Mesothelial cell of epicardium (in vitro differentiated cells): ENCODE measurements at regions not wholly inside any gene's neighbourhood (a gene's known extent, or its start where the extent isn't known, plus 50 kb on each side); places are given as distances from the start of the nearest gene placed in this dataset.

Source experiments
- DNase-seq, 2 experiments: peaks; one replicate each; pipeline ENCODE4 v3.0.0; 2021; ENCODE audit warnings: low spot score in 2 of 2; ENCODE audit not compliant: unreplicated experiment in 2 of 2
- H3K27ac Mint-ChIP-seq: 2 replicates; pipeline ENCODE4 v1.8.0; 2021; ENCODE audit warnings: mixed read lengths
- H3K27me3 Mint-ChIP-seq: 2 replicates; pipeline ENCODE4 v1.8.0; 2021; ENCODE audit warnings: low read depth, mixed read lengths
- H3K36me3 Mint-ChIP-seq: 2 replicates; pipeline ENCODE4 v1.8.0; 2021; ENCODE audit warnings: mixed read lengths
- H3K4me1 Mint-ChIP-seq: 2 replicates; pipeline ENCODE4 v1.8.0; 2021; ENCODE audit warnings: mixed read lengths
- H3K4me3 Mint-ChIP-seq: 2 replicates; pipeline ENCODE4 v1.8.0; 2021; ENCODE audit warnings: mild to moderate bottlenecking, moderate library complexity, mixed read lengths
- H3K9me3 Mint-ChIP-seq: 2 replicates; pipeline ENCODE4 v1.8.0; 2021; ENCODE audit warnings: mixed read lengths
- TF ChIP-seq, protein P1 (sequence below): fragments of 200-600 bp; sonication (generic); IDR thresholded peaks from one replicate; pipeline ENCODE4 v1.5.0; 2021; ENCODE audit warnings: antibody characterized with exemption; ENCODE audit not compliant: unreplicated experiment

DNA sequence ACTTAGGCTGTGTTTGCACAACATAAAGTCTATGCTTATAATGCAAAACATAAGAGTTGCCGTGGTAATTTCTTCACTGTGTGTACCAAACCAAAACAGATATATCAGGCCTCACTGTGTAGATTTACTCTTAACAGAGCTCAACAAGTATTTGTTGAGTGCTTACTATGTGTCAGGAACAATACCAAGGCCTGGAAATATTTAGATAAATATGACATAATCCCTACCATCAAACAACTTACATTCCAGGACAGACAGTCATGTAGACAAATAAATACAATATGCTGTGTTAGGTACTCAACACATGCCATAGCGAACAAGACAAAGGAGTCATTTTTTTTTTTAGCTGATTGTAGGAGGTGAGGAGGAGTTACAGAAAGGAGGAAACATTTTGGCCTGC lies 554.0 kb downstream of the NSUN3 start:
- no peaks in the 10 kb centered on the region for H3K9me3 Mint-ChIP-seq
- H3K4me1 Mint-ChIP-seq = peaks cover 5% of the 10 kb centered on the region
- H3K27ac Mint-ChIP-seq = no peak overlapping the region
- TF ChIP-seq, protein P1, sequence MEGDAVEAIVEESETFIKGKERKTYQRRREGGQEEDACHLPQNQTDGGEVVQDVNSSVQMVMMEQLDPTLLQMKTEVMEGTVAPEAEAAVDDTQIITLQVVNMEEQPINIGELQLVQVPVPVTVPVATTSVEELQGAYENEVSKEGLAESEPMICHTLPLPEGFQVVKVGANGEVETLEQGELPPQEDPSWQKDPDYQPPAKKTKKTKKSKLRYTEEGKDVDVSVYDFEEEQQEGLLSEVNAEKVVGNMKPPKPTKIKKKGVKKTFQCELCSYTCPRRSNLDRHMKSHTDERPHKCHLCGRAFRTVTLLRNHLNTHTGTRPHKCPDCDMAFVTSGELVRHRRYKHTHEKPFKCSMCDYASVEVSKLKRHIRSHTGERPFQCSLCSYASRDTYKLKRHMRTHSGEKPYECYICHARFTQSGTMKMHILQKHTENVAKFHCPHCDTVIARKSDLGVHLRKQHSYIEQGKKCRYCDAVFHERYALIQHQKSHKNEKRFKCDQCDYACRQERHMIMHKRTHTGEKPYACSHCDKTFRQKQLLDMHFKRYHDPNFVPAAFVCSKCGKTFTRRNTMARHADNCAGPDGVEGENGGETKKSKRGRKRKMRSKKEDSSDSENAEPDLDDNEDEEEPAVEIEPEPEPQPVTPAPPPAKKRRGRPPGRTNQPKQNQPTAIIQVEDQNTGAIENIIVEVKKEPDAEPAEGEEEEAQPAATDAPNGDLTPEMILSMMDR = no peak
- H3K4me3 Mint-ChIP-seq = no peak overlapping the region
- H3K36me3 Mint-ChIP-seq = no peaks in the 10 kb centered on the region
- no peak for DNase-seq
- H3K27me3 Mint-ChIP-seq = no peaks in the 10 kb centered on the region

DNA sequence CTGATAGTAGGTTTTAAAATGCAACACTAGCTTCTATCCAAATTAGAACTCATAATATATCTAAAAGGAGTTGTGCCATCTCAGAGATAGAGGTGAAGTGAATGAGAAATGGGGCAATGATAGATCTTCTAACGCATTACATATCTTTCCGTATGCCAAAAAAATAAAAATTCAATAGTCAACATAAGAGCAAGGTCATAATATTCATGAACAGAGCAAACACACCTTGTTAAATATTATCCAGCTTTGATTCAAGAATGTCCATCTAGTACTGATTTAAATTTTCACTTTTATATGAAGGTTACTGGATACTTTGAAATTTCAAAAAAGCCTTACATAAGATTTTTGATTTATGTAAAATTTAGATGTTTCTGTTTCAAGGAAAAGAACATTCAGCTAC lies 554.5 kb downstream of the NSUN3 start:
- Mint-ChIP-seq H3K36me3 (no peaks in the 10 kb centered on the region), H3K27me3 (no peaks in the 10 kb centered on the region), H3K4me3 (no peak overlapping the region), H3K9me3 (no peaks in the 10 kb centered on the region), H3K27ac (no peak overlapping the region), H3K4me1 (peaks cover 5% of the 10 kb centered on the region)
- DNase-seq = no peak
- TF ChIP-seq, protein P1 = no peak

DNA sequence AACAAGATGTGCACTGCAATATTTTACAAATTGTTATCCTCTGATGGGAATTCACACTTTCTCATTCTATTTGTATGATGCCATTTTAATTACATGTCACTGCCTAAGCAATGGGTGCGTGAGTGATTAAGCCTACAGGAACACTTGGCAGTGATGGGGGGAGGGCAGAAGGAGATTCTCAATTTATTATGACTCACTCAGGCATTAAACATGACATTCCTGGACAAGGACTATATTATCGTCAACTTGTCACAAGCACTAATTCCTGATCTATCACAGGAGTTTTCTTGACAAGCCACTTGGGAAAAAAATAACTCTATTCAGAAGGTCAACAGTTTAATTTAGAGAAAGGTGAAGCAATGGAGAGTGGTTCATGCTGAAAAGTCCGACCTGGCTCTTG lies 556.8 kb downstream of the NSUN3 start:
- Mint-ChIP-seq H3K36me3 (no peaks in the 10 kb centered on the region), H3K4me1 (peaks cover 2% of the 10 kb centered on the region), H3K27me3 (no peaks in the 10 kb centered on the region), H3K27ac (no peak overlapping the region), H3K9me3 (no peaks in the 10 kb centered on the region), H3K4me3 (no peak overlapping the region)
- no peak for DNase-seq
- TF ChIP-seq, protein P1 = no peak

DNA sequence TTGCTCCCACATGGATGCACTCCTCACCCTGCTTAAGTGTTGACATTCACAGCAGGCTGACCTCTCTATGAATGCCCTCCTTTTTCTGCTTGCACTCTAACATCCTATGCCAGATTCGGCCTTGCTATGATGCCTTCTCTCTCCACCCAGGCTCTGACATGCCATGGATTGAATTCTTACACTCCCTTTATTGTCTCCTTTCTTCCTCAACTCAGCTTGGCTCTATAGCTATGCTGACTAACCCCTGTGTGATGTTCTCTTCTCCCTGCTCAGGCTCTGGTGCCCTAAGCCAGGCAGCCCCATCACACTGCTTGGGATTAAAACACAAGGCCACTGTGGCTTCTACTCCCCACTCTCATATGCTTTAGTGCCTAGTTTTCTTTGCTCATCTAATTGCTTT lies 563.7 kb downstream of the NSUN3 start:
- no peak for DNase-seq
- peaks cover 2% of the 10 kb centered on the region for H3K27me3 Mint-ChIP-seq
- no peaks in the 10 kb centered on the region for H3K36me3 Mint-ChIP-seq
- no peak overlapping the region for H3K4me3 Mint-ChIP-seq
- H3K4me1 Mint-ChIP-seq = no peaks in the 10 kb centered on the region
- no peaks in the 10 kb centered on the region for H3K9me3 Mint-ChIP-seq
- TF ChIP-seq, protein P1 = no peak
- H3K27ac Mint-ChIP-seq = no peak overlapping the region

DNA sequence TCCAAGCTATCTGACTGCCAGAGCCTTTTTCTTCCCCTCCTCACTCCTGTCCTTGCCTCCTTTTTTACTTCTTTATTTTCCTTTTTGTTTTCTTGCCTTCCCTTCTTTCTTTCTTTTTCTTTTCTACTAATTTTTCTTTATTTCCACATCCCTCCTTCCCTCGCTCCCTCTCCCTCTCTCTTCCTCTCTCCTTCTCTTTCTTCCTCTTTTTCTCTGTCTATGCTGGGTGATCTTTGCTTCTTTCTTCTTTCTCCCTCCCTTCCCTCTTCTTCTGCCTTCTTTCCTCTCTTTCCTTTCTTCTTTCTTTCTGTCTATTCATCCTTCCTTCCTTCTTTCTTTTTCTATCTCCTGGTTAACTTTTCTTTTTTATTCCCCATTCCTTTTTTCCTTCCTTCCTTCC lies 564.8 kb downstream of the NSUN3 start:
- TF ChIP-seq, protein P1 = no peak
- no peaks in the 10 kb centered on the region for H3K36me3 Mint-ChIP-seq

DNA sequence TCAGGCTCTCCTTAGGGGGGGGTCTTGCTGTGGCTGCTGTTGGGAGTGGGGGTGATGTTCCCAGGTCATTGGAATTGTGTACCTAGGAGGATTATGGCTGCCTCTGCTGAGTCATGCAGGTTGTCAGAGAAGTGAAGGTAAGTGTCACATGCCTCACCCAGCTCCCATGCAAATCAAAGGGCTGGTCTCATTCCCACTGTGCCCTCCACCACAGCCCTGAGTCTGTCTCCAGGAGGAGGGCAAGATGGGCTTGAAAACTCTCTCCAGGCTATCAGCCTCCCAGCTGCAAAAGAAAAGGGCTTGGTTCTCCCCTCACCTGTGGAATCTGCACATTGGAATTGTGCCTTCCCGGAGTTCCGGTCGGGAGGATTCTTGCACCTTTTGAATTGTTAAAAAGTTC lies 580.5 kb downstream of the NSUN3 start:
- Mint-ChIP-seq H3K9me3 (peaks cover 22% of the 10 kb centered on the region), H3K36me3 (no peaks in the 10 kb centered on the region), H3K4me1 (no peaks in the 10 kb centered on the region), H3K27ac (no peak overlapping the region), H3K27me3 (peaks cover 1% of the 10 kb centered on the region), H3K4me3 (no peak overlapping the region)
- DNase-seq = no peak
- TF ChIP-seq, protein P1 = no peak

More for the DNA sequence above, 564.8 kb downstream of the NSUN3 start:
- no peak for DNase-seq
- Mint-ChIP-seq H3K27ac (no peak overlapping the region), H3K27me3 (peaks cover 2% of the 10 kb centered on the region), H3K9me3 (peaks cover 6% of the 10 kb centered on the region), H3K4me3 (no peak overlapping the region), H3K4me1 (no peaks in the 10 kb centered on the region)
